ENCODE measurements at regions not wholly inside any gene's neighbourhood (a gene's known extent, or its start where the extent isn't known, plus 50 kb on each side); places are given as distances from the start of the nearest gene placed in this dataset.

GRCh38 chr2:146414456-146414855 is 1430.4 kb upstream of the ACVR2A start:
- no peak overlapping the region for H3K4me3 Mint-ChIP-seq
- H3K9ac ChIP-seq (ENCODE audit: low read length) = no peak overlapping the region
- H3K27ac Mint-ChIP-seq = no peak overlapping the region
- ATAC-seq (ENCODE audit: low read depth) (no peak), DNase-seq (no peak)
- H3K9me3 ChIP-seq (ENCODE audit: control extremely low read depth in 1 of 3, control insufficient read depth in 2 of 3, insufficient read depth in 1 of 3, low read length in 2 of 3) = no peaks in the 10 kb centered on the region
- H2AFZ ChIP-seq (ENCODE audit: insufficient read depth, low read depth, low read length, poor library complexity, severe bottlenecking) = no peak overlapping the region
- no peak for TF ChIP-seq EZH2 (IDR thresholded peaks at IDR 0.05; ENCODE audit: borderline replicate concordance, insufficient read depth, low read depth, low read length, poor library complexity, severe bottlenecking)
- no peak for TF ChIP-seq CTCF (IDR thresholded peaks at IDR 0.05)
- H3K27ac ChIP-seq (ENCODE audit: low read length in 2 of 2) = no peak overlapping the region
- H3K27me3 ChIP-seq (replicated peaks in 1 of 4; ENCODE audit: control extremely low read depth in 1 of 4, control insufficient read depth in 3 of 4, insufficient read depth in 4 of 4, low read length in 3 of 4) = no peaks in the 10 kb centered on the region
- H3K36me3 ChIP-seq (replicated peaks in 1 of 2; ENCODE audit: control extremely low read depth in 1 of 2, control insufficient read depth in 1 of 2, extremely low read depth in 1 of 2, insufficient read depth in 2 of 2, low read length in 1 of 2) = no peaks in the 10 kb centered on the region
- H4K20me1 ChIP-seq (ENCODE audit: control insufficient read depth, insufficient read depth, low read length, poor library complexity, severe bottlenecking) = no peaks in the 10 kb centered on the region
- no peak overlapping the region for H3K4me2 ChIP-seq (replicated peaks; ENCODE audit: low read depth, low read length, poor library complexity, severe bottlenecking)
- H3K4me3 ChIP-seq (ENCODE audit: control extremely low read depth in 1 of 5, extremely low read depth in 1 of 5, insufficient read depth in 1 of 5, low read depth in 2 of 5, low read length in 4 of 5) = no peak overlapping the region
- intact Hi-C loops (cut with micrococcal nuclease) = no loop called here
- H3K79me2 ChIP-seq (ENCODE audit: control insufficient read depth, insufficient read depth, low read length) = no peaks in the 10 kb centered on the region
- WGBS (ENCODE audit: insufficient coverage) = 88% methylated on average over 3 of the region's 5 CpGs
- POLR2A ChIA-PET = no interaction called here
- CTCF ChIA-PET = no interaction called here
- H3K27me3 Mint-ChIP-seq = no peaks in the 10 kb centered on the region
- no peaks in the 10 kb centered on the region for H3K4me1 Mint-ChIP-seq
- no peaks in the 10 kb centered on the region for H3K4me1 ChIP-seq (ENCODE audit: control insufficient read depth in 2 of 2, insufficient read depth in 2 of 2, low read length in 2 of 2)
- H3K9me3 Mint-ChIP-seq (ENCODE audit: insufficient read depth) = no peaks in the 10 kb centered on the region

- Histone ChIP-seq H3K4me3 (ENCODE audit: control extremely low read depth in 1 of 5, extremely low read depth in 1 of 5, insufficient read depth in 1 of 5, low read depth in 2 of 5, low read length in 4 of 5) (no peak overlapping the region), H3K9ac (ENCODE audit: low read length) (no peak overlapping the region), H3K79me2 (ENCODE audit: control insufficient read depth, insufficient read depth, low read length) (no peaks in the 10 kb centered on the region), H3K36me3 (replicated peaks in 1 of 2; ENCODE audit: control extremely low read depth in 1 of 2, control insufficient read depth in 1 of 2, extremely low read depth in 1 of 2, insufficient read depth in 2 of 2, low read length in 1 of 2) (no peaks in the 10 kb centered on the region), H3K27ac (ENCODE audit: low read length in 2 of 2) (no peak overlapping the region), H2AFZ (ENCODE audit: insufficient read depth, low read depth, low read length, poor library complexity, severe bottlenecking) (no peak overlapping the region), H3K27me3 (replicated peaks in 1 of 4; ENCODE audit: control extremely low read depth in 1 of 4, control insufficient read depth in 3 of 4, insufficient read depth in 4 of 4, low read length in 3 of 4) (no peaks in the 10 kb centered on the region), H4K20me1 (ENCODE audit: control insufficient read depth, insufficient read depth, low read length, poor library complexity, severe bottlenecking) (no peaks in the 10 kb centered on the region), H3K4me2 (replicated peaks; ENCODE audit: low read depth, low read length, poor library complexity, severe bottlenecking) (no peak overlapping the region), H3K4me1 (ENCODE audit: control insufficient read depth in 2 of 2, insufficient read depth in 2 of 2, low read length in 2 of 2) (no peaks in the 10 kb centered on the region), H3K9me3 (ENCODE audit: control extremely low read depth in 1 of 3, control insufficient read depth in 2 of 3, insufficient read depth in 1 of 3, low read length in 2 of 3) (no peaks in the 10 kb centered on the region)
- TF ChIP-seq EZH2 (IDR thresholded peaks at IDR 0.05; ENCODE audit: borderline replicate concordance, insufficient read depth, low read depth, low read length, poor library complexity, severe bottlenecking) = no peak
- TF ChIP-seq CTCF (IDR thresholded peaks at IDR 0.05) = no peak
- no peak for DNase-seq
- no peak overlapping the region for H3K4me3 Mint-ChIP-seq
- no peak overlapping the region for H3K27ac Mint-ChIP-seq
- CTCF ChIA-PET = no interaction called here
- POLR2A ChIA-PET = no interaction called here
- ATAC-seq (ENCODE audit: low read depth) = no peak
- intact Hi-C loops (cut with micrococcal nuclease) = no loop called here
- 97% methylated on average over 18 of the region's 22 CpGs for WGBS (ENCODE audit: insufficient coverage)
- no peaks in the 10 kb centered on the region for H3K9me3 Mint-ChIP-seq (ENCODE audit: insufficient read depth)
- H3K4me1 Mint-ChIP-seq = no peaks in the 10 kb centered on the region
- no peaks in the 10 kb centered on the region for H3K27me3 Mint-ChIP-seq
These were observed 1431.7 kb upstream of the ACVR2A start for GRCh38 chr2:146413086-146413610.
